ENCODE measurements at regions not wholly inside any gene's neighbourhood (a gene's known extent, or its start where the extent isn't known, plus 50 kb on each side); places are given as distances from the start of the nearest gene placed in this dataset.

DNA sequence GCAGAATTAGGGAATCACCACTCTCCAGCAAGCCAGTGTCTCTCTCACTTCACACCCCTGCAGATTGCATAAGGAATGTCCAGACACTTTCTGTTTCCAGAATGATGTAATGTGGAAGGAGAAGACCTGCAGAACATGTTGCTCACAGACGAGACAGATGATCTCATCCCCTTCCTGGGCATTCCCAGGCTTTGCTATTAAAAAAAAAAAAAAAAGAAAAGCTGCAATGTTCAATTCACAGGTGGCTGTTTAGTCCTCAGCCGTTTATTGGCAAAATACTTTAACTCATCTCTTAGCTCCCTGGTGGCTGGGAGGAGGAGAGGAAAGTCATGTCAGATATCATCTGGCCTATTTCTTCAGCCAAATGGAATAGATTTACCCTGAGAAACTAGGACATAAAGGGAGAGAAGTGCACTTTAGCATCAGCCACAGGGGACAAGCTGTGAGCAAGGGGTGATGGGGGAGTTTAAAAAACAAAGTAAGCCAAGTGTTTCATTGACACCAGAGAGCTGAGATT lies 95.9 kb upstream of the TNC start:
- DNase-seq (ENCODE audit: low read depth), result peak; percentile 95

GRCh38 chr9:115216873-115217272 lies 98.9 kb upstream of the TNC start:
- TF ChIP-seq CTCF (conservative IDR thresholded peaks at IDR 0.05; ENCODE audit: low read depth, low read length), result no peak

More for the DNA sequence above, 95.9 kb upstream of the TNC start:
- no peak overlapping the region for H3K4me3 ChIP-seq (ENCODE audit: low read depth, low read length)
- no peak for TF ChIP-seq CTCF (conservative IDR thresholded peaks at IDR 0.05; ENCODE audit: low read depth, low read length)

GRCh38 chr9:115220319-115221005 lies 102.5 kb upstream of the TNC start:
- peak; percentile 48 for DNase-seq (ENCODE audit: low read depth)
- no peak for TF ChIP-seq CTCF (conservative IDR thresholded peaks at IDR 0.05; ENCODE audit: low read depth, low read length)
- no peak overlapping the region for H3K4me3 ChIP-seq (ENCODE audit: low read depth, low read length)

More at GRCh38 chr9:115216873-115217272, 98.9 kb upstream of the TNC start:
- DNase-seq (ENCODE audit: low read depth), result no peak
- H3K4me3 ChIP-seq (ENCODE audit: low read depth, low read length), result no peak overlapping the region

DNA sequence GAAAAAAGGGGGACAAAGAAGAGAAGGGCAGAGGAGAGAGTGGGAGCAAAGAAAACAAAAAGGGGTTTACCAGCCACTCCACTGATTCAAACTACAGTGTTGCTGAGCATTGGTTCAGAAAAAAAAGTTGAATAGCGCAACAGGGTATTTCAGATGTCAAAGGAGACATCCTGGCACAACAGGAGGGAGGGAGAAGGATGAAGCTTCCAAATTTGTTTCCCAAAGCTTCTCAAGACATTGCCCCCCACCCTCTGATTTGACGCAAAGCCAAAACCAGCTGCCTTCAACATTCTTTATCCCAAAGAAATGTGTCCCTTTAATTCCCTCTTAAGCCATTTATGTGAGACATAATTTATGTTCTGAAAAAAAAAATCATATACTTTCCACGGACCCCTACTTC lies 105.5 kb upstream of the TNC start:
- H3K4me3 ChIP-seq (ENCODE audit: low read depth, low read length), result no peak overlapping the region
- TF ChIP-seq CTCF (conservative IDR thresholded peaks at IDR 0.05; ENCODE audit: low read depth, low read length), result no peak
- no peak for DNase-seq (ENCODE audit: low read depth)

- TF ChIP-seq CTCF (conservative IDR thresholded peaks at IDR 0.05; ENCODE audit: low read depth, low read length), result no peak
Measured at GRCh38 chr9:115225459-115226116, 107.6 kb upstream of the TNC start.

GRCh38 chr9:115226152-115226551 lies 108.2 kb upstream of the TNC start:
- no peak for TF ChIP-seq CTCF (conservative IDR thresholded peaks at IDR 0.05; ENCODE audit: low read depth, low read length)
- DNase-seq (ENCODE audit: low read depth), result no peak
- no peak overlapping the region for H3K4me3 ChIP-seq (ENCODE audit: low read depth, low read length)

More at GRCh38 chr9:115225459-115226116, 107.6 kb upstream of the TNC start:
- DNase-seq (ENCODE audit: low read depth), result no peak
- H3K4me3 ChIP-seq (ENCODE audit: low read depth, low read length), result no peak overlapping the region

All from choroid plexus epithelial cell (primary cell).